CD4-positive, CD25-positive, alpha-beta regulatory T cell (primary cell): ENCODE measurements at regions not wholly inside any gene's neighbourhood (a gene's known extent, or its start where the extent isn't known, plus 50 kb on each side); places are given as distances from the start of the nearest gene placed in this dataset.

Source experiments
- ATAC-seq, 2 donors: fragments of 150-1000 bp; cut with Tn5 transposase; one replicate each; pipeline ENCODE4 v1.10.0; 2021; ENCODE audit warnings: low read depth in 2 of 2, moderate number of reproducible peaks in 2 of 2, moderate library complexity in 1 of 2
- DNase-seq, 3 donors: peaks; one replicate each; pipeline versions ENCODE4 v3.0.0 to v3.0.0-alpha.2; 2012 to 2022; ENCODE audit warnings: mixed read lengths in 1 of 3
- H3K27ac ChIP-seq: one replicate; pipeline ENCODE4 v1.7.0; 2013; ENCODE audit warnings: mild to moderate bottlenecking, low read length; ENCODE audit not compliant: insufficient read depth, poor library complexity, severe bottlenecking
- H3K27me3 ChIP-seq: one replicate; pipeline ENCODE4 v1.7.0; 2013; ENCODE audit warnings: low read length; ENCODE audit not compliant: control insufficient read depth, insufficient read depth
- H3K36me3 ChIP-seq: one replicate; pipeline ENCODE4 v1.7.0; 2013; ENCODE audit warnings: mild to moderate bottlenecking, low read length, moderate library complexity; ENCODE audit not compliant: control insufficient read depth, insufficient read depth
- H3K4me1 ChIP-seq: 2 replicates; pipeline ENCODE4 v1.7.0; 2013; ENCODE audit warnings: mild to moderate bottlenecking, low read length; ENCODE audit not compliant: insufficient read depth, control insufficient read depth, poor library complexity, severe bottlenecking
- H3K4me3 ChIP-seq: one replicate; pipeline ENCODE4 v1.7.0; 2013; ENCODE audit warnings: low read depth, mild to moderate bottlenecking, low read length, moderate library complexity
- H3K9me3 ChIP-seq, 2 experiments: 1 replicate in 1 of 2; 2 replicates in 1 of 2; pipeline ENCODE4 v1.7.0; 2013; ENCODE audit warnings: low read length in 2 of 2, mild to moderate bottlenecking in 1 of 2, moderate library complexity in 1 of 2; ENCODE audit not compliant: control insufficient read depth in 2 of 2
- H3K27ac Mint-ChIP-seq, 3 donors: one replicate each; pipeline ENCODE4 v1.8.0; 2020 to 2022; ENCODE audit warnings: mild to moderate bottlenecking in 3 of 3, mixed read lengths in 3 of 3, moderate library complexity in 2 of 3
- H3K27me3 Mint-ChIP-seq: one replicate; pipeline ENCODE4 v1.8.0; 2022; ENCODE audit warnings: mild to moderate bottlenecking, mixed read lengths
- H3K36me3 Mint-ChIP-seq: one replicate; pipeline ENCODE4 v1.8.0; 2020; ENCODE audit warnings: mixed read lengths
- H3K4me1 Mint-ChIP-seq, 4 donors: one replicate each; pipeline ENCODE4 v1.8.0; 2020 to 2022; ENCODE audit warnings: mixed read lengths in 4 of 4, mild to moderate bottlenecking in 1 of 4
- H3K4me3 Mint-ChIP-seq, 4 donors: one replicate each; pipeline ENCODE4 v1.8.0; 2020 to 2022; ENCODE audit warnings: mild to moderate bottlenecking in 4 of 4, mixed read lengths in 4 of 4, moderate library complexity in 3 of 4
- H3K9me3 Mint-ChIP-seq, 7 donors: one replicate each; pipeline ENCODE4 v1.8.0; 2020 to 2022; ENCODE audit warnings: mixed read lengths in 7 of 7, mild to moderate bottlenecking in 3 of 7, moderate library complexity in 2 of 7

- H3K9me3 Mint-ChIP-seq = peaks cover 0 to 3% (median 0%) of the 10 kb centered on the region in 7 donors
Measured at GRCh38 chr17:13421581-13422130, 180.1 kb downstream of the HS3ST3A1 start.

GRCh38 chr17:13420878-13421277 lies 180.9 kb downstream of the HS3ST3A1 start:
- ATAC-seq = no peak
- no peak overlapping the region for H3K4me3 Mint-ChIP-seq

More at GRCh38 chr17:13421581-13422130, 180.1 kb downstream of the HS3ST3A1 start:
- DNase-seq = no peak
- no peaks in the 10 kb centered on the region for H3K27me3 ChIP-seq
- no peak overlapping the region for H3K4me3 ChIP-seq
- Mint-ChIP-seq H3K36me3 (no peaks in the 10 kb centered on the region), H3K4me1 (no peaks in the 10 kb centered on the region), H3K27me3 (peaks cover 18% of the 10 kb centered on the region), H3K4me3 (no peak overlapping the region), H3K27ac (no peak overlapping the region)
- ATAC-seq = no peak
- H3K9me3 ChIP-seq = no peaks in the 10 kb centered on the region
- no peaks in the 10 kb centered on the region for H3K4me1 ChIP-seq
- no peaks in the 10 kb centered on the region for H3K36me3 ChIP-seq
- no peak overlapping the region for H3K27ac ChIP-seq

GRCh38 chr17:13420418-13420826 lies 181.3 kb downstream of the HS3ST3A1 start:
- no peaks in the 10 kb centered on the region for H3K36me3 Mint-ChIP-seq
- DNase-seq (no peak), ATAC-seq (no peak)
- peaks cover 18% of the 10 kb centered on the region for H3K27me3 Mint-ChIP-seq
- H3K9me3 Mint-ChIP-seq = peaks cover 0 to 3% (median 0%) of the 10 kb centered on the region in 7 donors
- H3K27ac Mint-ChIP-seq = no peak overlapping the region
- Histone ChIP-seq H3K27me3 (no peaks in the 10 kb centered on the region), H3K36me3 (no peaks in the 10 kb centered on the region), H3K9me3 (no peaks in the 10 kb centered on the region), H3K27ac (no peak overlapping the region), H3K4me1 (no peaks in the 10 kb centered on the region), H3K4me3 (no peak overlapping the region)
- H3K4me3 Mint-ChIP-seq = no peak overlapping the region
- H3K4me1 Mint-ChIP-seq = no peaks in the 10 kb centered on the region

More at GRCh38 chr17:13420878-13421277, 180.9 kb downstream of the HS3ST3A1 start:
- Mint-ChIP-seq H3K36me3 (no peaks in the 10 kb centered on the region), H3K27me3 (peaks cover 18% of the 10 kb centered on the region), H3K27ac (no peak overlapping the region), H3K9me3 (peaks cover 0 to 3% (median 0%) of the 10 kb centered on the region in 7 donors), H3K4me1 (no peaks in the 10 kb centered on the region)
- H3K4me1 ChIP-seq = no peaks in the 10 kb centered on the region
- no peak overlapping the region for H3K4me3 ChIP-seq
- no peaks in the 10 kb centered on the region for H3K9me3 ChIP-seq
- H3K36me3 ChIP-seq = no peaks in the 10 kb centered on the region
- H3K27me3 ChIP-seq = no peaks in the 10 kb centered on the region
- DNase-seq = no peak
- H3K27ac ChIP-seq = no peak overlapping the region

DNA sequence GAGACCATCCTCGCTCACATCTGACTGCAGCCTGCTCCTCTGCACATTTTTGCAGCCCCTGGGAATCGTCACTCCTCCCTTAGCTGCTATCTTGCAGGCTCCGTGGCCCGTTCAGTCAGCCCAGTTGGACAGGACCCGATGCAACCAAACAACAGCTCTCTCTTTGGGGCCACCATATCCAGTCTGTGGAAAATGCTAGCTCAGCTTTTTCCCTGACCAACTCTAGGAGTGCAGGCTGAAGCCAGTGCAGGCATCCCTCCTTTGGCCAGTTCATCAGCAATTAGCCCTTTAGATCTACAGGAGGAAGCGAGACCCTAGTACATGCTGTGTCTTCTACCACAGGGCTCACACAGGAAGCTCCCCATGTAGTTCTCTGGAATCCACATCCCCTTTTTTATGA lies 182.1 kb downstream of the HS3ST3A1 start:
- peaks cover 0 to 4% (median 0%) of the 10 kb centered on the region in 7 donors for H3K9me3 Mint-ChIP-seq
- DNase-seq (no peak), ATAC-seq (no peak)
- H3K4me3 Mint-ChIP-seq = no peak overlapping the region
- Histone ChIP-seq H3K4me1 (no peaks in the 10 kb centered on the region), H3K9me3 (no peaks in the 10 kb centered on the region), H3K27me3 (no peaks in the 10 kb centered on the region), H3K36me3 (no peaks in the 10 kb centered on the region), H3K27ac (no peak overlapping the region), H3K4me3 (no peak overlapping the region)
- H3K27ac Mint-ChIP-seq = no peak overlapping the region
- H3K27me3 Mint-ChIP-seq = peaks cover 18% of the 10 kb centered on the region
- no peaks in the 10 kb centered on the region for H3K36me3 Mint-ChIP-seq
- no peaks in the 10 kb centered on the region for H3K4me1 Mint-ChIP-seq

GRCh38 chr17:13418891-13419290 lies 182.8 kb downstream of the HS3ST3A1 start:
- H3K9me3 ChIP-seq = no peaks in the 10 kb centered on the region
- no peak for ATAC-seq
- no peak overlapping the region for H3K27ac Mint-ChIP-seq
- H3K4me3 Mint-ChIP-seq = no peak overlapping the region
- no peak overlapping the region for H3K27ac ChIP-seq
- H3K36me3 ChIP-seq = no peaks in the 10 kb centered on the region
- DNase-seq = no peak
- H3K27me3 Mint-ChIP-seq = peaks cover 18% of the 10 kb centered on the region
- no peaks in the 10 kb centered on the region for H3K4me1 Mint-ChIP-seq
- no peaks in the 10 kb centered on the region for H3K36me3 Mint-ChIP-seq
- no peaks in the 10 kb centered on the region for H3K27me3 ChIP-seq
- peaks cover 0 to 4% (median 0%) of the 10 kb centered on the region in 7 donors for H3K9me3 Mint-ChIP-seq
- no peak overlapping the region for H3K4me3 ChIP-seq
- H3K4me1 ChIP-seq = no peaks in the 10 kb centered on the region

DNA sequence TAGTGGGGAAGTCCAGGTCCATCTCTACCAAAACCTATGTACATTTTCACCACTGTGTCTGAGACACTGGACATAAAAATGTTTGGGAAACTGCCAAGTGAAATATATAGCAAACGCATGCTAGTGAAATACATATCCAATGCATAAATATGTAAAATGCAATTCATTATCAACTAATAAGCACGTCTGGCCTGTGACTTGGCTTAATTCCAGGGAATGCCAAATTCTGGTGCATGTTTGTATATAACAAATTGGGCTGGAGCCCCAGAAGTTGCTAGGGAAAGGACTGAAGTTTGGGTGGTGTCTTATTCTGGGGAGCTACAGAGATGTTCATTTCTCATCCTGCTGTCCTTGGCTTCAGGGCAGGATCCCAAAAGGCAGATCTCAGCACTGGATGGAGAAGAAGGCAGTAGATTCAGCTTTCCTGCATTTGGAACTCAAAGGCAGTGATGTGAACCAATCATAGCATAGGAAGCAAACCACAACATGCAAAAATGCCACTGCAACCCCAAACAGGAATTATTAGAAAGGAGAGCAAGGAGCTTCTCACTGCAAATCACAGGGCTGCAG lies 184.3 kb downstream of the HS3ST3A1 start:
- H3K4me1 Mint-ChIP-seq = no peaks in the 10 kb centered on the region
- Histone ChIP-seq H3K27ac (no peak overlapping the region), H3K9me3 (no peaks in the 10 kb centered on the region), H3K4me1 (no peaks in the 10 kb centered on the region), H3K36me3 (no peaks in the 10 kb centered on the region), H3K4me3 (no peak overlapping the region), H3K27me3 (no peaks in the 10 kb centered on the region)
- H3K27me3 Mint-ChIP-seq = peaks cover 10% of the 10 kb centered on the region
- H3K9me3 Mint-ChIP-seq = peaks cover 0 to 4% (median 0%) of the 10 kb centered on the region in 7 donors
- H3K36me3 Mint-ChIP-seq = no peaks in the 10 kb centered on the region
- no peak for DNase-seq
- ATAC-seq = no peak
- H3K4me3 Mint-ChIP-seq = no peak overlapping the region
- H3K27ac Mint-ChIP-seq = no peak overlapping the region

DNA sequence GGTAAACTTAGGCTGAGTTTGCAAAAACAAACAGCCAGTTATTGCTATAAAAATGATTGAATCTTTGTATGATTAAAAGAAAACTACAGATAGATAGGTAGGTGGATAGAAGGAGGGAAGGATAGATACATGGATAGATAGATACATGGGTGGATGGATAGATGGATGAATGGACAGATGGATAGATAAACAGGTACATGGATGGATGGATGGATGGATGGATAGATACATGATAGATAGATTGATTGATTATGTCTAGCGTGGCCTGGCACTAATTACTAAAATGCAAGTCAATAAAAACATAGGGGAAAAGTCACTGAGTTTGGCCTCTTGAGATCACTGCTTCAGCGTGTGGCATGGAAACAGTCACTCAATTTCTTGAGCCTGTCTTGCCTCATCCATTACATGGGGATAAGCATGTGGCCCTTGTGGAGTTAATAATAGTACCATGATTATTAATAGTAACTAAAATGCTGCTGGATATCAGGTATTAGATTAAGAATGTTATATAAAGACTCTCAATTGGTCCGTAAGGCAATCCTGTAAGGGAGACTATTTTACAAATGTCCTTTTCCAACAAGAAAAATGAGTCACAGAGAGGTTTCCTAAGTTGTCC lies 184.9 kb downstream of the HS3ST3A1 start:
- H3K4me3 Mint-ChIP-seq = no peak overlapping the region
- no peak overlapping the region for H3K4me3 ChIP-seq
- H3K9me3 ChIP-seq = no peaks in the 10 kb centered on the region
- DNase-seq (no peak), ATAC-seq (no peak)
- H3K4me1 ChIP-seq = no peaks in the 10 kb centered on the region
- H3K27me3 ChIP-seq = no peaks in the 10 kb centered on the region
- H3K27me3 Mint-ChIP-seq = peaks cover 10% of the 10 kb centered on the region
- H3K27ac ChIP-seq = no peak overlapping the region
- no peaks in the 10 kb centered on the region for H3K36me3 ChIP-seq
- no peaks in the 10 kb centered on the region for H3K4me1 Mint-ChIP-seq
- H3K36me3 Mint-ChIP-seq = no peaks in the 10 kb centered on the region
- H3K9me3 Mint-ChIP-seq = peaks cover 0 to 4% (median 0%) of the 10 kb centered on the region in 7 donors
- H3K27ac Mint-ChIP-seq = no peak overlapping the region
